ENCODE measurements at regions not wholly inside any gene's neighbourhood (a gene's known extent, or its start where the extent isn't known, plus 50 kb on each side); places are given as distances from the start of the nearest gene placed in this dataset.

DNA sequence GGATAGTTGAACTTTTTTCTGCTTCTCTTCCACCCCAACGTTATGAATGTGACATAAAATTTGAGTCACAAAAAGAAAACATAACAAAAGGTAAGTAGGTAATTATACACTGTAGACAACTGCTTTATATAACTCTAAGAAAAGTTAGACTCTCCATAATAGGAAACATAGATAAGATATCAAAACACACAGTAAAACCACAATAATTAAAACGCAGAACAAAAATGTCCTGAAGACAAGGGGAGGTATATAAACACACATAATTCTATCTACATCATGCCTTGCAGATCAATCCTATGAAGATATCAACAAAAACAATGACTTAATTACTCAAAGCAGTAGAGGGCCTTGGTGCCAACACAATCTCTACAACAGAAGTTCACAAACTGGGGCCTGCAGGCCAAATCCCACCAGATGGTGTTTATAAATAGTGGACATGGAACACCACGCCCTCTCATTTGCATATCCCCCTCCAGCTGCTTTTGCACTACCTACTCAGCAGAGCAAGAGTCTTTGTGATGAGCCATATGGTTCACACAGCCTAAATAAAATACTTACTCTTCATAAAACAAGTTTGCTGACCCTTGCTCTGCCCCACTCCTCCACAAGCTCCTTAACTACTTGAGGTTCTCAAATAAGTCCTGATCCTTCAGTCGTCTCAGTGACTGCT lies 254.7 kb downstream of the KLF12 start:
- no CpG with 5 or more reads among the region's 4 CpGs for WGBS (ENCODE audit: insufficient coverage, low lambda C conversion rate)
- no peaks in the 10 kb centered on the region for H3K36me3 ChIP-seq (ENCODE audit: control insufficient read depth, insufficient read depth, low read length)
- no peaks in the 10 kb centered on the region for H3K9me3 ChIP-seq (ENCODE audit: control insufficient read depth, low read depth, low read length)
- H3K4me1 ChIP-seq (ENCODE audit: control insufficient read depth, insufficient read depth, low read length), result no peaks in the 10 kb centered on the region
- no peak for DNase-seq
- no peak overlapping the region for H3K27ac ChIP-seq (ENCODE audit: low read length)
- H3K27me3 ChIP-seq (ENCODE audit: control insufficient read depth, insufficient read depth, low read length), result no peaks in the 10 kb centered on the region
- H3K4me3 ChIP-seq (ENCODE audit: low read length), result no peak overlapping the region

DNA sequence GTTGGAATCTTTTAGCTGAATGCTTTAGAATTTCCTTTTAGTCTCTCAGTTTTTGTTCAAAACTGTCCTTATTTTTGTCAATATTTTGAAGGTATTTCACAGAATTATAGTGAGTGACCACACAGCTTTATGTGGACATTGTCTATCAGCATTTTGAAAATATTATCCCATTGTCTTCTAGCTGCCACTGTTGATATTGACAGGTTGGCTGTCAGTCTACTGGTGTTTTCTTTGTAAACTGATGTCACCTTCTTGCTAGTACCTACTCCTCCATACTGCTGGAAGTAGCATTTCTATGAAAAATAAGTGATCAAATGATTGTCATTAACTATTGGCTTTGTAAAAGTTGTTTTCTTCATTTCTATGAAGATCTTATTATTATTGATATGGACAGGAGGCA lies 256.8 kb downstream of the KLF12 start:
- Histone ChIP-seq H3K36me3 (ENCODE audit: control insufficient read depth, insufficient read depth, low read length) (no peaks in the 10 kb centered on the region), H3K27me3 (ENCODE audit: control insufficient read depth, insufficient read depth, low read length) (no peaks in the 10 kb centered on the region), H3K9me3 (ENCODE audit: control insufficient read depth, low read depth, low read length) (no peaks in the 10 kb centered on the region), H3K4me3 (ENCODE audit: low read length) (no peak overlapping the region), H3K27ac (ENCODE audit: low read length) (no peak overlapping the region), H3K4me1 (ENCODE audit: control insufficient read depth, insufficient read depth, low read length) (no peaks in the 10 kb centered on the region)
- DNase-seq, result no peak

DNA sequence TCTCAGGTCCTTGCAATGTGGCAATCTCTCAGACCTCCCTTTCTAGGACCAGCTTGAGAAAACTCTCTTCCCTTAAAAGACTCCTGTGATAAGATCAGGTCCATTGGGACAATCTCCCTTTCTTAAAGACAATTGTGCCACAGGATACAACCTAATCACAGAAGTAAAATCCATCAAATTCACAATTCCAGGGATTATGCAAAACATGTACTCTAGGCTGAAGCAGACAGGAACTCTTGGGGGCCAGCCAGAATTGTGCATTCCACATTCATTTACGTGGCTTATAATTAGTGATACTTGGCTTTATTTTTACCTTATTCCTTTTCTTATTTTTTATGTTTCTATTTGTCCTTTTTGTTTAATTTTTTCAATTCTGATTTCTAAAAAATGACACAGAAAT lies 257.9 kb downstream of the KLF12 start:
- 100% methylated on average over 1 of the region's 1 CpG for WGBS (ENCODE audit: insufficient coverage, low lambda C conversion rate)
- H3K9me3 ChIP-seq (ENCODE audit: control insufficient read depth, low read depth, low read length), result no peaks in the 10 kb centered on the region

DNA sequence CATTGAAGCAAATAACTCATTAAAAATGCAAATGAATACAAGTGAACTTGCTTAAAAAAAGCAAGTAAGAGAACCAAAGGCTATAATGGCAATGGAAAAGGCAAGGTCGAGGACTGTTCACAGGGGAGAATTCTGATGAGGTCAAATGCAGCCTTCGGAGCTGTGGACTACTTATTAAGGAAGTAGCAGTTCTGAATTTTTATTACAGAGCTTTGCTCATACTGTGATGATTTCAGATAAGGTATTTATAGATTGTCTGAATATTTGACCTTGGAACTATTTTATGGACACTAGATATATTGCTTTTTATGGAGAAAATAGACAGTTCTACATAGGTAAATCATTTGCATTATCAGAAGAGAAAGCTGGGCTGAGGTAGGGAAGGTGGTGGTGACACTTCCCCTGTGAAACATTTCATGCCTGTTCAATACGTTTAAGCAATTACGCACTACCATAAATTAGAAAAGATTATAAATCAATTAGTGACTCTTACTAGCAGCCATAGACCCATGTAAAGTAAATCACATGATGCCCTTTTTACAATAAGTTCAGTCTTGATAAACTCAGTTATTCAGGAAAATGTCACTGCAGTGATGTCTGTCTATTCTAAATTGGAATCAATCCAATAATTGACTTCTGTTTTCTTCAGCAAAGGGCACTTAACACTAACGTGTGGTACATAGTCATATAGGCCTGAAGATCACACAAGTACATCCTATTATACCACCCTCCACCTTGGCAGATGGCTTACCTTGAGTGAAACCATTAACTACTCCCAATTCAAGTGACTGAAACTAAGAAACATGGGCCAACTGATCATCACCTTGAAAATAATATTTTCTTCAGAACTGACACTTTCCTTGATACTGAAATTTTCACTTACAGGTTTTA lies 260.0 kb downstream of the KLF12 start:
- H3K27ac ChIP-seq (ENCODE audit: low read length), result no peak overlapping the region
- no peaks in the 10 kb centered on the region for H3K36me3 ChIP-seq (ENCODE audit: control insufficient read depth, insufficient read depth, low read length)
- WGBS (ENCODE audit: insufficient coverage, low lambda C conversion rate), result no CpG with 5 or more reads among the region's 5 CpGs
- no peaks in the 10 kb centered on the region for H3K27me3 ChIP-seq (ENCODE audit: control insufficient read depth, insufficient read depth, low read length)
- no peak overlapping the region for H3K4me3 ChIP-seq (ENCODE audit: low read length)
- no peaks in the 10 kb centered on the region for H3K9me3 ChIP-seq (ENCODE audit: control insufficient read depth, low read depth, low read length)
- peak in 1 of 2 donors; percentile 12 for DNase-seq
- H3K4me1 ChIP-seq (ENCODE audit: control insufficient read depth, insufficient read depth, low read length), result no peaks in the 10 kb centered on the region

More for the DNA sequence above, 257.9 kb downstream of the KLF12 start:
- H3K4me3 ChIP-seq (ENCODE audit: low read length), result no peak overlapping the region
- no peak for DNase-seq
- H3K27me3 ChIP-seq (ENCODE audit: control insufficient read depth, insufficient read depth, low read length), result no peaks in the 10 kb centered on the region
- no peak overlapping the region for H3K27ac ChIP-seq (ENCODE audit: low read length)
- no peaks in the 10 kb centered on the region for H3K36me3 ChIP-seq (ENCODE audit: control insufficient read depth, insufficient read depth, low read length)
- no peaks in the 10 kb centered on the region for H3K4me1 ChIP-seq (ENCODE audit: control insufficient read depth, insufficient read depth, low read length)

DNA sequence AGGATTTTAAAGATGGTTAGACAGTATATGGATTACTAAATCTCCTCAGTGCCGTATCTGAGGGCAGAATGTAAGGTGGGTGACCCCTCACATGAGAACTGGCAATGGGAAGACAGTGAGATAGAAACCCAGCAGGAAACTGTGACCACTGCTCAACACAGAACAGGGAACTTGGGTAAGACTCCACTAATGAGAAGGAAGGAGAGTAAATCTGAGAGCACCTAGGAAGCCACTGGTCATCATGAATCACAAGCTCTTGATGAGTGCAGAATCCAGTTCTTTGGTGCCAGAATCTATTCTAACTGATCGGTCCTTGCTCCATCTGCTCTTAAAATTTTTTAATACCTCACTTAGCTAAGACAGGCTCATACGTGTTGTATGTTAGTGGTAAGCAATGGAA lies 261.8 kb downstream of the KLF12 start:
- Histone ChIP-seq H3K36me3 (ENCODE audit: control insufficient read depth, insufficient read depth, low read length) (no peaks in the 10 kb centered on the region), H3K9me3 (ENCODE audit: control insufficient read depth, low read depth, low read length) (no peaks in the 10 kb centered on the region), H3K27me3 (ENCODE audit: control insufficient read depth, insufficient read depth, low read length) (no peaks in the 10 kb centered on the region), H3K4me3 (ENCODE audit: low read length) (no peak overlapping the region), H3K27ac (ENCODE audit: low read length) (no peak overlapping the region), H3K4me1 (ENCODE audit: control insufficient read depth, insufficient read depth, low read length) (no peaks in the 10 kb centered on the region)
- WGBS (ENCODE audit: insufficient coverage, low lambda C conversion rate), result 50% methylated on average over 2 of the region's 3 CpGs
- DNase-seq, result no peak

DNA sequence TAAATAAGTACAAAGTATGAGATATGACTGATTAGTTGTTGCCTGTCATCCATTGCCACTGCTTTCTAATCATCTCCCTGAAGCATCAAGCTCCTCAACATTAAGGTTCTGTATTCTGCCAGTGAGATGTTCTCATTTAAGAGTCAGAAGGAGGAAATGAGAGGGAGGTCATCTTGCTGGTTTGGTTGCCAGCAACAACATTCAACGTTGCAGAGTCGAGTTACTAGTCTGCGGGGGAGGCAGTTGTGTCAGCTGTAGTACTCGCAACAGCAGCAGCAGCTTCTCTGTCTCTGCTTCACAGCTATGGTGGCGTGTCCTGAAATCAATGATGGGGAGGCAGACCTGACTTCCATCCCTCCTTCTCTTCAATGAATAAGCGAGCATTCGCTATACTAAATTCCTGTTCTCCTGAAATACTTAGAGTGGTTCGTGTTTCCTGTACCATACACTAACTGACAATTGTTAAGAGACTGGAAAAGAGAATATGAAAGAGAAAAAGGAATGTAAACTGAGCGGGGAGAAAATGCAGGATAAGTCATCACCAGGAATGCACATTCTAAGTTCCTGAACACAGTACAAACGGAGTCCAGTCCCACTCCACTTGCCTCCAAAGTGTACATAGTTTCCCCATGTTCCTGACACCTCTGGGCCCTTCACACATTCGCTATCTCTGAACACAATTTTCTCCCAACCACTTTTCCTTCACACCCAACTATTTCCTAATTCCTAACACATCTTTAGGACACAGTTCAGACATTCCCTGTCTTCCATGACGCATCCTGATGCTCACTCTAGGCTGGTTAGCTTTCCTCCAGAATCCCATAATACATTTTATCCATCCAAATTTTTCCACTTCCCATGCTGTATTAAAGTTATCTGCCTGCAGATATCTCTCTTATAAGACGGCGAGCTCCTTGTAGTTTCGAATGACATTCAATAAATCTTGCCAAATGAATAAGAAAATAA lies 263.0 kb downstream of the KLF12 start:
- no peak for DNase-seq
- Histone ChIP-seq H3K4me3 (ENCODE audit: low read length) (no peak overlapping the region), H3K27ac (ENCODE audit: low read length) (no peak overlapping the region), H3K27me3 (ENCODE audit: control insufficient read depth, insufficient read depth, low read length) (no peaks in the 10 kb centered on the region), H3K9me3 (ENCODE audit: control insufficient read depth, low read depth, low read length) (no peaks in the 10 kb centered on the region), H3K36me3 (ENCODE audit: control insufficient read depth, insufficient read depth, low read length) (no peaks in the 10 kb centered on the region), H3K4me1 (ENCODE audit: control insufficient read depth, insufficient read depth, low read length) (no peaks in the 10 kb centered on the region)
- 94% methylated on average over 3 of the region's 15 CpGs for WGBS (ENCODE audit: insufficient coverage, low lambda C conversion rate)

DNA sequence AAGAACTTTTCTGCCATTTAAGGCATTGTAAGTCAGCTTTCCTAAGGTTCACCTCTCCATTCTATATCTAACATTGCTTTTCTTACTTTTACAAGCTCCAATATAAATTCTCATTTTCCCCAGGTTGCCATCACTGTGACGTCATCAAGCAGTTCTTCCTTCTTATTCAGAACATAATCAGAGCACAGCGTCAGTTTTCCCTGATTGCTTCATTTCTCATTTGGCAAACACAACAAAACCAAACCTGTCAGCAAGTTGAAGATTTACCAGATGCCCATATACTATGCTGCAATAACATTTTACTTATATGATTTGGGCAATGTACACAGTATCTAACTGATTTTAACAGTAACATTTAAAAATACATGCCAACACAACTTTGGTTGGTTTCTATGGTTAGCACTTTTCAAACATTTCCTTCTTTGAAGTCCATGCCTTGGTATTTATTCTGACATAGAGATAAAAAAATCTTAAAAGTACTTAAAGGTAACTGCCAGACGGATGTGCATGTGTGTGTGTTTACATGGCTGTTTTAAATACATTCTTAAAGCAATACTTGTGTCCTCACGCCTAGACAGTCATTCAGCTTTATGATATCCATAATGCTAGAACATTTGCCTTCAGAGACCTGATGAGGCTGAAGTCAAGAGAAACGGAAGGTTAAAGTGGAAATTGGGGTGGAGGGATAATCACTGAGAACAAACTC lies 264.0 kb downstream of the KLF12 start:
- no peak overlapping the region for H3K27ac ChIP-seq (ENCODE audit: low read length)
- H3K4me3 ChIP-seq (ENCODE audit: low read length), result no peak overlapping the region
- peak in 1 of 2 donors; percentile 21 for DNase-seq
- no CpG with 5 or more reads among the region's 5 CpGs for WGBS (ENCODE audit: insufficient coverage, low lambda C conversion rate)
- H3K4me1 ChIP-seq (ENCODE audit: control insufficient read depth, insufficient read depth, low read length), result no peaks in the 10 kb centered on the region
- no peaks in the 10 kb centered on the region for H3K36me3 ChIP-seq (ENCODE audit: control insufficient read depth, insufficient read depth, low read length)
- no peaks in the 10 kb centered on the region for H3K27me3 ChIP-seq (ENCODE audit: control insufficient read depth, insufficient read depth, low read length)
- H3K9me3 ChIP-seq (ENCODE audit: control insufficient read depth, low read depth, low read length), result no peaks in the 10 kb centered on the region

DNA sequence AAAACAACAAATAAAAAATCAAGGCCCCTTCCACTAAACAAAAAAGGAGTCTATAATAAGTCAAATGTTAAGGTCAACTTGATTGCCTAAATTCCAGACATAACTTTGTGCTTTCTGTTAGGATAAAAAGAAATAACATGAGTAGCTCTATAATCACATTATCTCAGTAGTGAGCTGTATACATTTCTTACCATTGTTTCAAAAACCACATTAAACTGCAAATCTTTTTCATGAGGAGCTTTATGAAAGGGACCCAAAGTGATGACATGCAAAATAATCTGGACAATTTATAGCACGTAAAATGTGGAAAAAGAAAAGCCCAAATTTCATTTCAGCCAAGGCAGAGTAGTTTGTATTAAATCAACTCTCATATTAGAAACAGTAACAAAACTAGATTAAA lies 269.2 kb downstream of the KLF12 start:
- DNase-seq, result no peak
- H3K4me3 ChIP-seq (ENCODE audit: low read length), result no peak overlapping the region
- no peaks in the 10 kb centered on the region for H3K9me3 ChIP-seq (ENCODE audit: control insufficient read depth, low read depth, low read length)
- H3K27ac ChIP-seq (ENCODE audit: low read length), result no peak overlapping the region
- WGBS (ENCODE audit: insufficient coverage, low lambda C conversion rate), result 83% methylated on average over 1 of the region's 1 CpG
- H3K4me1 ChIP-seq (ENCODE audit: control insufficient read depth, insufficient read depth, low read length), result no peaks in the 10 kb centered on the region
- H3K36me3 ChIP-seq (ENCODE audit: control insufficient read depth, insufficient read depth, low read length), result no peaks in the 10 kb centered on the region
- H3K27me3 ChIP-seq (ENCODE audit: control insufficient read depth, insufficient read depth, low read length), result no peaks in the 10 kb centered on the region

DNA sequence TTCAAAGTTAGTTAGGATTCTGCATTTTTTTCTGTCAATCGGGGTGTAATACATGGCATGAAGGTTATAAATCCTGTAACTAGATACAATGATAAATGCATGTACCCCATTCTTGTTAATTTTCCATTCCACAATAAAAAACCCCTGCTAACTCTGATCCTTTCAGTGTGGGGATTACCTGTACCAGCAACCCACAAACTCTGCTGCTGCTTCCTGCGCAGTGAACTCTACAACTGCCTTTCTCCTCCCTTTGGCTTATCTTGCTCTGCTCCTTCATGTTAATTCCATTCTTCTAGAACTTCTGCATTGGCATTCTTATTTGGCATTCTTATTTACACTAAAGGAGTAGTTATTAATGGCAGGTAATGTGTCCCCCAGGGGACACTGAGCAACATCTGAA lies 273.1 kb downstream of the KLF12 start:
- Histone ChIP-seq H3K36me3 (ENCODE audit: control insufficient read depth, insufficient read depth, low read length) (no peaks in the 10 kb centered on the region), H3K9me3 (ENCODE audit: control insufficient read depth, low read depth, low read length) (no peaks in the 10 kb centered on the region), H3K4me1 (ENCODE audit: control insufficient read depth, insufficient read depth, low read length) (no peaks in the 10 kb centered on the region), H3K27ac (ENCODE audit: low read length) (no peak overlapping the region), H3K4me3 (ENCODE audit: low read length) (no peak overlapping the region), H3K27me3 (ENCODE audit: control insufficient read depth, insufficient read depth, low read length) (no peaks in the 10 kb centered on the region)
- 100% methylated on average over 1 of the region's 2 CpGs for WGBS (ENCODE audit: insufficient coverage, low lambda C conversion rate)
- no peak for DNase-seq

DNA sequence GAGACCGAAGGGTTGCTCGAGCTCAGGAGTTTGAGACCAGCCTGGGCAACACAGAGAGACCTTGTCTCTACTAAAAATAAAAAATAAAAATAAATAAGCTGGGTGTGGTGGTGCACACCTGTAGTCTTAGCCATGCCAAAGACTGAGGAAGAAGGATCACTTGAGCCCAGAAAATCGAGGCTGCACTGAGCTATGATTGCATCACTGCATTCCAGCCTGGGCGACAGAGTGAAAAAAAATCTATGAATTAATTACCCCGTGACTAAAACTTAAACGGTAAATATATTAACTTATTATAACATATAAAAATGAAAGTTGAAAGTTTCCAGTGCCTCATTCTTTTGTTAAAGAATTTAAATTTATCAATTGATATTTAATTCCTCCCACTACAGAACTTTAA lies 273.7 kb downstream of the KLF12 start:
- H3K27me3 ChIP-seq (ENCODE audit: control insufficient read depth, insufficient read depth, low read length), result no peaks in the 10 kb centered on the region
- H3K4me1 ChIP-seq (ENCODE audit: control insufficient read depth, insufficient read depth, low read length), result no peaks in the 10 kb centered on the region
- no peak overlapping the region for H3K27ac ChIP-seq (ENCODE audit: low read length)
- H3K9me3 ChIP-seq (ENCODE audit: control insufficient read depth, low read depth, low read length), result no peaks in the 10 kb centered on the region
- no peak overlapping the region for H3K4me3 ChIP-seq (ENCODE audit: low read length)
- no peaks in the 10 kb centered on the region for H3K36me3 ChIP-seq (ENCODE audit: control insufficient read depth, insufficient read depth, low read length)
- 96% methylated on average over 5 of the region's 6 CpGs for WGBS (ENCODE audit: insufficient coverage, low lambda C conversion rate)
- no peak for DNase-seq
